ENCODE measurements at regions not wholly inside any gene's neighbourhood (a gene's known extent, or its start where the extent isn't known, plus 50 kb on each side); places are given as distances from the start of the nearest gene placed in this dataset.

GRCh38 chr2:9123069-9123468 is 83.5 kb upstream of the ASAP2 start:
- TF ChIP-seq POLR2A (IDR thresholded peaks at IDR 0.05; ENCODE audit: low read depth) (no peak), CTCF (IDR thresholded peaks at IDR 0.05) (no peak)

All from esophagus muscularis mucosa (tissue), 3 donors.